LNCAP (cell line): ENCODE measurements at regions not wholly inside any gene's neighbourhood (a gene's known extent, or its start where the extent isn't known, plus 50 kb on each side); places are given as distances from the start of the nearest gene placed in this dataset.

Experiments used
- CTCF ChIP-seq: fragments of 450-650 bp; IDR thresholded peaks from 2 replicates; pipeline ENCODE4 v1.5.1; 2017; ENCODE audit warnings: mild to moderate bottlenecking

GRCh38 chr1:96544051-96544830, 177.3 kb upstream of the PTBP2 start:
- TF ChIP-seq CTCF: no peak

- TF ChIP-seq CTCF: no peak
Measured at GRCh38 chr1:96544831-96545221, 176.8 kb upstream of the PTBP2 start.

GRCh38 chr1:96545935-96546656, 175.5 kb upstream of the PTBP2 start:
- TF ChIP-seq CTCF: no peak

GRCh38 chr1:96550061-96550460, 171.5 kb upstream of the PTBP2 start:
- TF ChIP-seq CTCF: no peak

GRCh38 chr1:96552451-96552850, 169.1 kb upstream of the PTBP2 start:
- TF ChIP-seq CTCF: no peak

GRCh38 chr1:96553811-96554210, 167.8 kb upstream of the PTBP2 start:
- no peak for TF ChIP-seq CTCF

- TF ChIP-seq CTCF: no peak
Measured at GRCh38 chr1:96554364-96554763, 167.2 kb upstream of the PTBP2 start.
